ENCODE measurements at regions not wholly inside any gene's neighbourhood (a gene's known extent, or its start where the extent isn't known, plus 50 kb on each side); places are given as distances from the start of the nearest gene placed in this dataset.

DNA sequence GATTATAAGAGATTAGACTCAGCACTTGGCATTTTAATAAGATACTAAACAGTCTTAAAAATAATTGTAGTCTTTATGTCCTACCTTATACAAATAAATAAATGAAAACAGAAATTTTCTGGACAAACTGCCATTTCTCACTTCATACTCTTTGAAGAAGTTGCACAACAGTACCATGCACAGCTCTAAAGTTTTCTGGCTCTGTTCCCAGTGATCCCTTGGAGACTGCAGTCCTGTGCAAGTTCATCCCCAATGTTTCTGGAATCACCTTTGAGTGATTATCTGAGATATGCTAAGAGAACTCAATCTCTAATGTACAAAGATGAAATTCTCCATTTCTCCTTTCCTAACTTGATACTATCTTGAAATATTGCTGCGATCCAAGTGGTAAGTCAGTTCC, 330.4 kb upstream of the EDIL3 start:
- POLR2A ChIA-PET, result no interaction called here
- BruUV-seq (replicated peaks), result no TSS peak
- ATAC-seq, result no peak
- Histone ChIP-seq H3K4me2 (ENCODE audit: control insufficient read depth, insufficient read depth) (no peak overlapping the region), H4K20me1 (ENCODE audit: control insufficient read depth, insufficient read depth) (no peaks in the 10 kb centered on the region), H3K27ac (ENCODE audit: control insufficient read depth, insufficient read depth) (no peak overlapping the region), H3K27me3 (replicated peaks in 1 of 2; ENCODE audit: control insufficient read depth in 2 of 2, insufficient read depth in 2 of 2, low read length in 1 of 2) (no peaks in the 10 kb centered on the region), H3K36me3 (ENCODE audit: control insufficient read depth in 2 of 2, insufficient read depth in 2 of 2, low read length in 1 of 2) (no peaks in the 10 kb centered on the region), H3K4me1 (ENCODE audit: control insufficient read depth, insufficient read depth, low read length) (no peaks in the 10 kb centered on the region), H2AFZ (ENCODE audit: control insufficient read depth, low read depth, low read length) (no peak overlapping the region), H3K9ac (ENCODE audit: control insufficient read depth, insufficient read depth, low read length) (no peak overlapping the region), H3K9me3 (replicated peaks; ENCODE audit: control insufficient read depth, insufficient read depth, low read length) (no peaks in the 10 kb centered on the region), H3K79me2 (ENCODE audit: control insufficient read depth, insufficient read depth, low read length) (no peaks in the 10 kb centered on the region), H3K4me3 (no peak overlapping the region)
- DNase-seq (ENCODE audit: low read depth, low spot score), result no peak
- in situ Hi-C loops (cut with MboI), result no loop called here
- SMC1A ChIA-PET (ENCODE audit: uncharacterized antibody, unreplicated experiment), result interaction anchor here (1.0 kb wide), 1 partner anchor 15 kb away, joined by 3 read pairs; no protein-coding TSS in a partner anchor
- TF ChIP-seq POU2F2 (IDR thresholded peaks at IDR 0.05; ENCODE audit: borderline replicate concordance, low read depth, low read length) (no peak), NRF1 (conservative IDR thresholded peaks at IDR 0.05; ENCODE audit: low read depth, low read length) (no peak), CHD1 (IDR thresholded peaks at IDR 0.05; ENCODE audit: low read depth, low read length) (no peak), JUND (IDR thresholded peaks at IDR 0.05; ENCODE audit: low read depth, low read length) (no peak), ZNF24 (IDR thresholded peaks at IDR 0.05) (no peak), MYC (IDR thresholded peaks at IDR 0.05; ENCODE audit: insufficient read depth, insufficient read length, insufficient replicate concordance, low read length, severe bottlenecking) (no peak), NFIC (IDR thresholded peaks at IDR 0.05; ENCODE audit: low read depth, low read length) (no peak), SMAD5 (IDR thresholded peaks at IDR 0.05; ENCODE audit: low read depth) (no peak), WRNIP1 (IDR thresholded peaks at IDR 0.05; ENCODE audit: borderline replicate concordance, low read depth, low read length) (no peak), CEBPB (IDR thresholded peaks at IDR 0.05; ENCODE audit: borderline replicate concordance in 1 of 2, low read depth in 2 of 2, low read length in 2 of 2) (no peak), JUNB (IDR thresholded peaks at IDR 0.05) (no peak), YY1 (IDR thresholded peaks at IDR 0.05; ENCODE audit: low read depth, low read length) (no peak), SUZ12 (IDR thresholded peaks at IDR 0.05; ENCODE audit: unreplicated experiment) (no peak), SREBF1 (IDR thresholded peaks at IDR 0.05; ENCODE audit: low read length) (no peak)
- TF ChIP-seq, protein P1, sequence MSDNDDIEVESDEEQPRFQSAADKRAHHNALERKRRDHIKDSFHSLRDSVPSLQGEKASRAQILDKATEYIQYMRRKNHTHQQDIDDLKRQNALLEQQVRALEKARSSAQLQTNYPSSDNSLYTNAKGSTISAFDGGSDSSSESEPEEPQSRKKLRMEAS (IDR thresholded peaks at IDR 0.05; ENCODE audit: low read depth, low read length), result no peak
- TF ChIP-seq, protein P2, sequence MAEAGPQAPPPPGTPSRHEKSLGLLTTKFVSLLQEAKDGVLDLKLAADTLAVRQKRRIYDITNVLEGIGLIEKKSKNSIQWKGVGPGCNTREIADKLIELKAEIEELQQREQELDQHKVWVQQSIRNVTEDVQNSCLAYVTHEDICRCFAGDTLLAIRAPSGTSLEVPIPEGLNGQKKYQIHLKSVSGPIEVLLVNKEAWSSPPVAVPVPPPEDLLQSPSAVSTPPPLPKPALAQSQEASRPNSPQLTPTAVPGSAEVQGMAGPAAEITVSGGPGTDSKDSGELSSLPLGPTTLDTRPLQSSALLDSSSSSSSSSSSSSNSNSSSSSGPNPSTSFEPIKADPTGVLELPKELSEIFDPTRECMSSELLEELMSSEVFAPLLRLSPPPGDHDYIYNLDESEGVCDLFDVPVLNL (IDR thresholded peaks at IDR 0.05; ENCODE audit: low read depth, low read length), result no peak
- TF ChIP-seq, protein P3, sequence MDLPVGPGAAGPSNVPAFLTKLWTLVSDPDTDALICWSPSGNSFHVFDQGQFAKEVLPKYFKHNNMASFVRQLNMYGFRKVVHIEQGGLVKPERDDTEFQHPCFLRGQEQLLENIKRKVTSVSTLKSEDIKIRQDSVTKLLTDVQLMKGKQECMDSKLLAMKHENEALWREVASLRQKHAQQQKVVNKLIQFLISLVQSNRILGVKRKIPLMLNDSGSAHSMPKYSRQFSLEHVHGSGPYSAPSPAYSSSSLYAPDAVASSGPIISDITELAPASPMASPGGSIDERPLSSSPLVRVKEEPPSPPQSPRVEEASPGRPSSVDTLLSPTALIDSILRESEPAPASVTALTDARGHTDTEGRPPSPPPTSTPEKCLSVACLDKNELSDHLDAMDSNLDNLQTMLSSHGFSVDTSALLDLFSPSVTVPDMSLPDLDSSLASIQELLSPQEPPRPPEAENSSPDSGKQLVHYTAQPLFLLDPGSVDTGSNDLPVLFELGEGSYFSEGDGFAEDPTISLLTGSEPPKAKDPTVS (IDR thresholded peaks at IDR 0.05; ENCODE audit: low read depth, low read length), result no peak
- TF ChIP-seq, protein P4, sequence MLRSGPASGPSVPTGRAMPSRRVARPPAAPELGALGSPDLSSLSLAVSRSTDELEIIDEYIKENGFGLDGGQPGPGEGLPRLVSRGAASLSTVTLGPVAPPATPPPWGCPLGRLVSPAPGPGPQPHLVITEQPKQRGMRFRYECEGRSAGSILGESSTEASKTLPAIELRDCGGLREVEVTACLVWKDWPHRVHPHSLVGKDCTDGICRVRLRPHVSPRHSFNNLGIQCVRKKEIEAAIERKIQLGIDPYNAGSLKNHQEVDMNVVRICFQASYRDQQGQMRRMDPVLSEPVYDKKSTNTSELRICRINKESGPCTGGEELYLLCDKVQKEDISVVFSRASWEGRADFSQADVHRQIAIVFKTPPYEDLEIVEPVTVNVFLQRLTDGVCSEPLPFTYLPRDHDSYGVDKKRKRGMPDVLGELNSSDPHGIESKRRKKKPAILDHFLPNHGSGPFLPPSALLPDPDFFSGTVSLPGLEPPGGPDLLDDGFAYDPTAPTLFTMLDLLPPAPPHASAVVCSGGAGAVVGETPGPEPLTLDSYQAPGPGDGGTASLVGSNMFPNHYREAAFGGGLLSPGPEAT (IDR thresholded peaks at IDR 0.05; ENCODE audit: low read depth), result no peak
- TF ChIP-seq, protein P5, sequence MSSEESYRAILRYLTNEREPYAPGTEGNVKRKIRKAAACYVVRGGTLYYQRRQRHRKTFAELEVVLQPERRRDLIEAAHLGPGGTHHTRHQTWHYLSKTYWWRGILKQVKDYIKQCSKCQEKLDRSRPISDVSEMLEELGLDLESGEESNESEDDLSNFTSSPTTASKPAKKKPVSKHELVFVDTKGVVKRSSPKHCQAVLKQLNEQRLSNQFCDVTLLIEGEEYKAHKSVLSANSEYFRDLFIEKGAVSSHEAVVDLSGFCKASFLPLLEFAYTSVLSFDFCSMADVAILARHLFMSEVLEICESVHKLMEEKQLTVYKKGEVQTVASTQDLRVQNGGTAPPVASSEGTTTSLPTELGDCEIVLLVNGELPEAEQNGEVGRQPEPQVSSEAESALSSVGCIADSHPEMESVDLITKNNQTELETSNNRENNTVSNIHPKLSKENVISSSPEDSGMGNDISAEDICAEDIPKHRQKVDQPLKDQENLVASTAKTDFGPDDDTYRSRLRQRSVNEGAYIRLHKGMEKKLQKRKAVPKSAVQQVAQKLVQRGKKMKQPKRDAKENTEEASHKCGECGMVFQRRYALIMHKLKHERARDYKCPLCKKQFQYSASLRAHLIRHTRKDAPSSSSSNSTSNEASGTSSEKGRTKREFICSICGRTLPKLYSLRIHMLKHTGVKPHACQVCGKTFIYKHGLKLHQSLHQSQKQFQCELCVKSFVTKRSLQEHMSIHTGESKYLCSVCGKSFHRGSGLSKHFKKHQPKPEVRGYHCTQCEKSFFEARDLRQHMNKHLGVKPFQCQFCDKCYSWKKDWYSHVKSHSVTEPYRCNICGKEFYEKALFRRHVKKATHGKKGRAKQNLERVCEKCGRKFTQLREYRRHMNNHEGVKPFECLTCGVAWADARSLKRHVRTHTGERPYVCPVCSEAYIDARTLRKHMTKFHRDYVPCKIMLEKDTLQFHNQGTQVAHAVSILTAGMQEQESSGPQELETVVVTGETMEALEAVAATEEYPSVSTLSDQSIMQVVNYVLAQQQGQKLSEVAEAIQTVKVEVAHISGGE (CRISPR knock-in tag; IDR thresholded peaks at IDR 0.05), result no peak
- RAD21 ChIA-PET (ENCODE audit: unreplicated experiment), result no interaction called here
- WGBS (ENCODE audit: insufficient coverage, insufficient replicate concordance, low lambda C conversion rate, missing lambda C conversion rate), result 80% methylated on average over 1 of the region's 1 CpG
- intact Hi-C loops (cut with micrococcal nuclease; ENCODE audit: unreplicated experiment), result no loop called here
- no peak for FAIRE-seq
- CTCF ChIA-PET, result no interaction called here
